Brain microvascular endothelial cell (primary cell): ENCODE measurements at regions not wholly inside any gene's neighbourhood (a gene's known extent, or its start where the extent isn't known, plus 50 kb on each side); places are given as distances from the start of the nearest gene placed in this dataset.
"Not testable (repeated sequence)": the region's sequence is repeated elsewhere in the genome, so short reads cannot be mapped to it uniquely, and the experiment has no call there.

Experiments
- DNase-seq: peaks from one replicate; pipeline ENCODE4 v3.0.0-alpha.2; 2020
- H3K27ac ChIP-seq: fragments of 250-450 bp; sonication (Bioruptor Pico); 2 replicates; pipeline ENCODE4 v1.5.1; 2020; ENCODE audit warnings: mild to moderate bottlenecking, moderate library complexity
- H3K27me3 ChIP-seq: fragments of 250-450 bp; sonication (Bioruptor Pico); replicated peaks from 2 replicates; pipeline ENCODE4 v1.5.1; 2020; ENCODE audit warnings: mild to moderate bottlenecking
- H3K36me3 ChIP-seq: fragments of 250-450 bp; sonication (Bioruptor Pico); replicated peaks from 2 replicates; pipeline ENCODE4 v1.5.1; 2020; ENCODE audit warnings: mild to moderate bottlenecking
- H3K4me3 ChIP-seq: 2 replicates; pipeline ENCODE4 v1.5.1; 2011; ENCODE audit warnings: low read depth, mild to moderate bottlenecking, control low read depth, low read length, moderate library complexity
- in situ Hi-C: cut with HindIII; loops from 2 replicates; pipeline ENCODE4 v1.10.0; 2017; ENCODE audit warnings: low sequenced_read_pairs, low pct_ligation_motif_present
- TF ChIP-seq, protein P1 (sequence below): IDR thresholded peaks from 2 replicates; pipeline ENCODE4 v1.5.1; 2011; ENCODE audit warnings: low read depth, mild to moderate bottlenecking, moderate library complexity, low read length, control low read depth, inconsistent platforms; ENCODE audit errors: missing control alignments

DNA sequence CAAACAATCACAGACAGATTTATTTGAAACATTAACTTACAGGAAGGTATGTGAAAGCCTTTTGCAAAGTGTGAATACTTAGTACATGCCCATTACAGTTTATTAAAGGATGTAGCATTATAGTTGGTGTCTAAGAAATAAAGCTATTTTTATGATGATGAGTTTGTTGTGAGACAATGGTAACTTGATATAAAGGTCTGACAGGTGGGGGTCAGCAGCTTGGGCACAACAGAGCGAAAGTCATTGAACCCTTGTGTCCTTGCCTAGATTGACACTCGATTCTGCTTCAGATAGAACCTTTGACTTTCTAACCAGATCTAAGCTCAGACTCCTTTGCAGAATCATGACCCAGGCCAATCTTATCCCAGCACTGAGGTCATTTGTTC, 777.9 kb downstream of the NTRK3 start:
- Histone ChIP-seq H3K27me3 (no peaks in the 10 kb centered on the region), H3K36me3 (no peaks in the 10 kb centered on the region), H3K27ac (no peak overlapping the region), H3K4me3 (no peak overlapping the region)
- TF ChIP-seq, protein P1, sequence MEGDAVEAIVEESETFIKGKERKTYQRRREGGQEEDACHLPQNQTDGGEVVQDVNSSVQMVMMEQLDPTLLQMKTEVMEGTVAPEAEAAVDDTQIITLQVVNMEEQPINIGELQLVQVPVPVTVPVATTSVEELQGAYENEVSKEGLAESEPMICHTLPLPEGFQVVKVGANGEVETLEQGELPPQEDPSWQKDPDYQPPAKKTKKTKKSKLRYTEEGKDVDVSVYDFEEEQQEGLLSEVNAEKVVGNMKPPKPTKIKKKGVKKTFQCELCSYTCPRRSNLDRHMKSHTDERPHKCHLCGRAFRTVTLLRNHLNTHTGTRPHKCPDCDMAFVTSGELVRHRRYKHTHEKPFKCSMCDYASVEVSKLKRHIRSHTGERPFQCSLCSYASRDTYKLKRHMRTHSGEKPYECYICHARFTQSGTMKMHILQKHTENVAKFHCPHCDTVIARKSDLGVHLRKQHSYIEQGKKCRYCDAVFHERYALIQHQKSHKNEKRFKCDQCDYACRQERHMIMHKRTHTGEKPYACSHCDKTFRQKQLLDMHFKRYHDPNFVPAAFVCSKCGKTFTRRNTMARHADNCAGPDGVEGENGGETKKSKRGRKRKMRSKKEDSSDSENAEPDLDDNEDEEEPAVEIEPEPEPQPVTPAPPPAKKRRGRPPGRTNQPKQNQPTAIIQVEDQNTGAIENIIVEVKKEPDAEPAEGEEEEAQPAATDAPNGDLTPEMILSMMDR, result no peak
- in situ Hi-C loops, result no loop called here
- no peak for DNase-seq

DNA sequence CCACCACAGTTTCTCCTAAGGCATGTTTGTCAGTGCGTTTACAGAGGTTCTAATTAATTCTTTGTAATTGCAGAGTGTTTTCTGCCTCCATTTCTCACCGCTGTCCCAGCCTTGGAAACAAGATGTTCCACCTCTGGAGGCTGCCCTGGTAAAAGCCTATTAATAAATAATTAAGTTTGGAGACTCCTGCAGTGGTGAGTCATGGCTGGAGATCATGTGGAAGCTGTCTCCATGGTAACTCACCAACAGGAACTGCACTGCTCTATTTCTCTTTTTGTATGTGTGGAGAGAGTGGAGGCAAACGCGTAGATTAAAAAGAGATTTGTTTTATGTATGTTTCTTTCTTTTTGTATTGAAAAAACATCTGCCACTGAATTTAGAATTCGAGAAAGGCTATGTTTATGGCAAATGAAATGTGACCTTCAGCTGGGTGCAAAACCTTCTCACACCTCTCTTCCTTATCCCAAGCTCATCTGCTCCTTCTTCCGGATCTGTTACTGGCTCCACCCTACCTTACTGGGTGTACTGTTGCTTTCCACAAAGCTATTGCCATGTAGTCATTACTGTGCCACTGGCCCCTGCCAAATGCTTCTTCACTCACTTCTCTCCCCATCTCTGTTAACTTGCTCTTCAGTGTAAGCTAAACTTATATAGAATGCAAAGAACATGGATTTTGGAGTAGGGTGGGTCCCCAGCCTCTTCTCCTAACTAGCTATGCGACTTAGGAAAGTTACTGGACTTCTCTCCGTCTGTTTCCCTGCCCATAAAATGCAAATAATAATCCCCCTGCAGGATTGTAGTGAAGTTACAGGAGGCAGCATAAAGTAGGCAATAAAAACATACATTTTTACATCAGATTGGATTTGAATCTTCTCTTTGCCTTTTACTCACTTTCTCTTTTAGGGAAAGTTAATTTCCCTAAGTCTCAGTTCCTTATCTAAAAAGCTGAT, 778.5 kb downstream of the NTRK3 start:
- in situ Hi-C loops, result no loop called here
- peak; percentile 68 for DNase-seq
- TF ChIP-seq, protein P1, result peak; percentile 14
- Histone ChIP-seq H3K27me3 (no peaks in the 10 kb centered on the region), H3K36me3 (no peaks in the 10 kb centered on the region), H3K27ac (no peak overlapping the region), H3K4me3 (no peak overlapping the region)

DNA sequence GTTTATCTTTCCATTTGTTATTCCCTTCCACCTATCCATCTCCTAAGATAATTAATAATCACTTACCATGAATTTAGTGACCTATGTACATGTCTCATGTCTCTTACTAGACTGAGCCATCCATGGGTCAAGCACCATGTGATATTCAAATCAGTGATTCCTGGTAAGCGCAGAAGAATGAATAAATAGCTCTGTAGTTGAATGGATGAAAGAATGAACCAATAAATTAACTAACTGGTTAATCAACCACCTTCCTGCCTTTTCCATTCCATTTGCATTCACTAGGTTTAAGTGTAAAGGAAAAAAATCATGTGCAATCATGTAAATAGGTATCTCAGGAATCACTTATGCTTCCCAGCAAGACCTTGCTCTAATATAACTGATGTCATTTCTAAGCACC, 779.5 kb downstream of the NTRK3 start:
- in situ Hi-C loops, result no loop called here
- TF ChIP-seq, protein P1, result no peak
- Histone ChIP-seq H3K27me3 (no peaks in the 10 kb centered on the region), H3K36me3 (no peaks in the 10 kb centered on the region), H3K27ac (no peak overlapping the region), H3K4me3 (no peak overlapping the region)
- no peak for DNase-seq

DNA sequence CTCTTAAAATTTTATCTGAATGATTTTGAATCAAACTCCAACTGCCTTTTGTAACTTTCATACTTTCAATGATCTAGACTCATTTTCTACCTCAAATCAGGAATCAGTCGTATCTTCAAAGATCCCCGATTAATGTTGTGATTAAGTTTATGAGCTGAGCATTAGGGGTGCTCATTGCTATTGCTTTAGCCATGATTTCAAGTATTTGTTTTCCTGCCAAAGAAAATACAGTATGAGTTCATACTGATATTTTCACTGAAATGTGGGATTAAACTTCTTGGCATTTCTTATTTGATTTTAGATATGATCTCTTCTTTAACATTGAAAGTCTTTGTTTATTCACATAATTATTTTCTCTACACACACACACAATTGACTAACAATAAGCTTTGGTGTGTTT, 785.6 kb downstream of the NTRK3 start:
- Histone ChIP-seq H3K27ac (no peak overlapping the region), H3K36me3 (no peaks in the 10 kb centered on the region), H3K4me3 (no peak overlapping the region), H3K27me3 (no peaks in the 10 kb centered on the region)
- no peak for DNase-seq
- in situ Hi-C loops, result no loop called here
- TF ChIP-seq, protein P1, result no peak

DNA sequence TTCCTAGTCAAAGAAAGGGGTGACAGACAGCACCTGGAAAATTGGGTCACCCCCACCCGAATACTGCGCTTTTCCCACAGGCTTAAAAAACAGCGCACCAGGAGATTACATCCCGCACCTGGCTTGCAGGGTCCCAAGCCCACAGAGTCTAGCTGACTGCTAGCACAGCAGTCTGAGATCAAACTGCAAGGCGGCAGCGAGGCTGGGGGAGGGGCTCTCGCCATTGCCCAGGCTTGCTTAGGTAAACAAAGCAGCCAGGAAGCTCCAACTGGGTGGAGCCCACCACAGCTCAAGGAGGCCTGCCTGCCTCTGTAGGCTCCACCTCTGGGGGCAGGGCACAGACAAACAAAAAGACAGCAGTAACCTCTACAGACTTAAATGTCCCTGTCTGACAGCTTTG, 792.6 kb downstream of the NTRK3 start:
- H3K27ac ChIP-seq, H3K4me3 ChIP-seq, in situ Hi-C loops, H3K27me3 ChIP-seq, DNase-seq, H3K36me3 ChIP-seq: not testable (repeated sequence)

DNA sequence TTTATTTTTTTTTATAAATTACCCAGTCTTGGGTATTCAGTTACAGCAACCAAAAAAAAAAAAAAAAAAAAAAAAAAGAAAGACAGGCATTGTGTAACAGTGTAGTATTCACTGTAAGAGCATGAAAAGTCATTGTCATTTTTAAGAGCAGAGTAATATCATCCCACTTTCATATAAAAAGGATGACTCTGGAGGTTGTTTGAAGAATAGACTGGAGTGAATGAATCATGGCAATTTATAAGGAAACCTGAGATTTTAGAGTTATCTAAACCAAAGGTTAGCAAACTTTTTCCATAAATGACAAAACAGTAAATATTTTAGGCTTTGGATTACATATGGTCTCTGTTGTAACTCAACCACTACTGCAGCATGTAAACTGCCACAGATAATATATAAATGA, 794.9 kb downstream of the NTRK3 start:
- no peak overlapping the region for H3K4me3 ChIP-seq

More for the DNA sequence above, 794.9 kb downstream of the NTRK3 start:
- Histone ChIP-seq H3K36me3 (no peaks in the 10 kb centered on the region), H3K27me3 (no peaks in the 10 kb centered on the region), H3K27ac (no peak overlapping the region)
- TF ChIP-seq, protein P1, result no peak
- in situ Hi-C loops, result no loop called here
- DNase-seq, result no peak
